Inflammatory macrophage (primary cell): ENCODE measurements at regions not wholly inside any gene's neighbourhood (a gene's known extent, or its start where the extent isn't known, plus 50 kb on each side); places are given as distances from the start of the nearest gene placed in this dataset.
A peak's percentile ranks its signal among the peaks of the same experiment; 100 is the strongest.

Source experiments
- DNase-seq, 2 donors: peaks; one replicate each; pipeline ENCODE4 v3.0.0-alpha.2; 2020 to 2022

DNA sequence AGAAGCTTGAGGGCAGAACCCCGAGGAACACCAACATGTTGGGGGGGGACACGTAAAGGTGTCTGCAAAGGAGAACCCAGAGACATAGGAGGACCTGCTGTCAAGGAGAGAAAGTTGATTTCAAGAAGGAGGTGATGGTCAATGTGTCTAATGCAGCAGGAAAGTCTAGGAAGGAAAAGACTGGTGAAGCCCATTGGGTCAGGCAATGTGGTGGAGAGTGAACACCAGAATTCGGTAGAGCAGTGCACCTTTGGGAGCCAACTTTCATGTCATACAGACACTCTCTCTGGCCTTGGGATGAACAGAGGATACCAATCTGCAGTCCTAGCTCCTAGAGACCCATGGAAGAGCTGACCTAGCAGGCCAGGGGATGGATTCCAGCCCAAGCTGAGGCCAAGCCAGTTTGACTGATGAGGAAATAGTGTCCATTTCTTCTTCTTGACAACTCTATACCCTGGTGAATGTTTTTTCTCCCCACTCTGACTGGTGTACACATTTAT lies 101.9 kb downstream of the MYCN start:
- no peak for DNase-seq

DNA sequence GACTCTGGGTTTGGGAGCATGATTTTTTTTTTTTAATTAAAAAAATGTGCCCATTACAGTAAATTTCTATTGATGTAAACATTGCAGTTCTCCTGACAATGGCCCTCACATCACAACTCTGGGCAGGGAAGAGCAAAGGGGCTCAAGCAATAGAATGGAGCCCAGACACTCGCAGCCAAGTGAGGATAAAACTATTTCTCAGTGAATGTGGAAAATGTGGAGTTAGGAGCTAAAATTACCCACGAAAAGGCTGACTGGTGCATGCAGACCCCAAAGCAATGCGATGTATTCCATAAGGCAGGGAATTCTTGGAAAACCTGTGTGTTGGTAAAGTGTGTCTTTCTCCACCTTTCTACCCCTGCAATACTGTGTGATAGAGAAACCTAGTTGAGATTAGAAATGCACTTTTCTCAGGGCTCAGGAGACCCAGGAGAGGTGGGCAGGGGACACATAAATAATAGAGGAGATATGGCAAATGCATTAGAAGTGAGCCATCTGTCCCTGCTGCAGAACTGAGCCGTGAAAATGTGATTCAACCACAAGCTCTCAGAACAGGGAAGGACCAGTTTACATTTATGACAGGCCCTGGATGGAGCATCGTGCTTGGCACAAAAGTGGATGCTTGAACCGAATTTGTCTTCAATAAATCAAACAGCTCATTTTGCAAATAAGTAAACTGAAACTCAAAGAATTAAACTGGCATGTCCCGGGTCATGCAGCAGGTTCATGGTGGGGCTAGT lies 100.1 kb downstream of the MYCN start:
- DNase-seq = no peak

DNA sequence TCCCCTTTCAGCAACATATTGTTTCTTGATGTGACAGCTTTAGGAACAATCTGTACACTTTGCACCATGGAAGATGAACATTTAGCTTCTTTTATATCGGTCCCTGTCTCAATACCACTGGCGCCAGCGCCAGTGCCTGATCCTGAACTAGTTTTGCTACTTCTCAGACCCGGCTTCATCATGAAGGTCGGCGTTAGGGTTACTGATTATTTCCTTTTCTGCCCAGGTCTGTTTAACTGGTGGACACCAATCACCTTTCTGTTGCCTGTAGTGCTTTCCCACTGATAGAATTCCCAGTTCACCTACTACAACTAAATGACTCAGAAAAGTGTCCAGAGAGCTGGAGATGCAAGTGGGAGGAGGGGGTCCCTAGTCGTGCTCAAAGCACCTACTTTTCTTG lies 99.5 kb downstream of the MYCN start:
- no peak for DNase-seq

DNA sequence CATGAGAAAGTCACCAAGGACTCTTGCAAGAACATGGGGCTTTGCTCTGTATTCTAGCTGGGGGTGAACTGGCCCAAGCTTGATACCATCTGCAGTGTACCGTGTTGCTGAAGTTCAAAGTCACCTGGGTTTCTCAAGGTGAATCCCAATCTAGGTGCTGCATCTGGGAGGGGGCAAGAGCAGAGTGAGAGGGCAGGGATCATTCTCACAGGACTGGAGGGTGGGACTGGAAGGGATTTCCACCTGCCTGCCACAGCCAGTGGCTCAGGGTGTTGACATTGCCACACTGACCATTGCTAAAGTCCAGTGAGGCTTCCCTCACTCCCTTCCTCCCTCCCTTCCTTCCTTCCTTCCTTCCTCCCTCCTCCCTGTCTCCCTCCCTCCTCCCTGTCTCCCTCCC lies 98.7 kb downstream of the MYCN start:
- no peak for DNase-seq

DNA sequence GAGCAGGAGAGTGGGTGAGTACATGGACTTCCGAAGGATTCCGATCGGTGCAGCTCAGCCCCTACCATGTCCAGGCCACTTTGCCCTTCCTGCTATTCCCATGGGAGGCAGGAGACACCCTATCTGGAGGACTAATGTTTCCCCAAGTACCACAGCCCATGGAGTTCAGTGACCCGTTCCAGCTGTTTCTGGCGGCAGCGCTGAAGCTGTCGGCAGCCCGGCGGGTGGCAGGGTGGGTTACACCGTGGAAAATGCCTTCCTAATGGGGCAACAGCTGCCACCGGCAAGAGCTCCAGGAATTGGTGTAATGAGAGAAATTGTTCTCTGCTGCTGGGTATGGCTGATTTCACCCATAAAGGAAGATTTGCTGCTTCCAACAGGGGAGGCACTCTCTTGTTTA lies 98.3 kb downstream of the MYCN start:
- no peak for DNase-seq

DNA sequence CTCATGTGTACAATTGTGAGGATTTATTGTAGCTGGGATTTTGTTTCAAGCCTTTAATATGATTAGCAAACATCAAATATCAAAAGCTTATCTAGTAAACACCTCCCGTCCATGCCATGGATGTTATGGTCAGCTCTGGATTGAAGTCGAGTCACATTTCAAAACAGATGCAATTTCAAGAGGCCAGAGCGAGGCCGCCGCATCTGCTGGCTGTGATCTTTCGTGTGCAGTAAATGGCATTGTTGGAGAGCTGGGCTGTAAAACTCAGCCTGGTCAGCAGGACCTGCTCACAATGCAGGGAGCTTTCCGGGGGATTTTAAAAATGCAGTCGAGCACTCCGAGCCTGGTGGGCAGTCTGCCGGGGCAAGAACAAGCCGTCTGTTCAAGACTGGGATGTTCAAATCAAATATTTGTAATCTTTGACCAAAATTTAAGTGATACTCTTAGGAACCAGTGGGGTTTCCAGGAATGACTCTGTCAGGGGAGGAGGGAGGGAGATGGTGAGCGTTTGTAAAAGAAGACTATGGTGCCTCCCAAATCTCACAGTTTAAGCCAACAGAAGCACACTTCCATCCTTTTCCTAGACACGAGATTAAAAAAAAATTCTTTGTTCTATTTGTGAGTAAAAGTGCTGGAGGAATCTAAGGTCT lies 97.6 kb downstream of the MYCN start:
- no peak for DNase-seq

DNA sequence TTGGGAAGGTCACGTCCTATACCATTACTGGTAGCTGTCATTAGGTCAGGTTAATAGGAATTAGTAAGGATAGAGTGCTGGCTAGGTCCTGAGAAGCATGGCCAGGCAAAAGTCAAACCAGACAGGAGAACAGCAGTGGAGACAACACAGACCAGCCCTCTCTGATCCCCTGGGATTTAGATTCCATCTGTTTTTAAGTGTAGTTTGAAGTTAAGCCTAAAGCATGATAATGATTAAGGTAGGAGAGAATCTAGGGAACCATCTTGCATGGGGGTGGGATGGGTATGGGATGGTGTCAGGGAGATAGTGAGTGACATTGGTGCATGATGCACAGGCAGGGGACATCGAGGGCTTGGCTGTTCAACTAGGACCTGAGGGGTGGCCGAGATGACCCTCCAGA lies 96.6 kb downstream of the MYCN start:
- DNase-seq = no peak

DNA sequence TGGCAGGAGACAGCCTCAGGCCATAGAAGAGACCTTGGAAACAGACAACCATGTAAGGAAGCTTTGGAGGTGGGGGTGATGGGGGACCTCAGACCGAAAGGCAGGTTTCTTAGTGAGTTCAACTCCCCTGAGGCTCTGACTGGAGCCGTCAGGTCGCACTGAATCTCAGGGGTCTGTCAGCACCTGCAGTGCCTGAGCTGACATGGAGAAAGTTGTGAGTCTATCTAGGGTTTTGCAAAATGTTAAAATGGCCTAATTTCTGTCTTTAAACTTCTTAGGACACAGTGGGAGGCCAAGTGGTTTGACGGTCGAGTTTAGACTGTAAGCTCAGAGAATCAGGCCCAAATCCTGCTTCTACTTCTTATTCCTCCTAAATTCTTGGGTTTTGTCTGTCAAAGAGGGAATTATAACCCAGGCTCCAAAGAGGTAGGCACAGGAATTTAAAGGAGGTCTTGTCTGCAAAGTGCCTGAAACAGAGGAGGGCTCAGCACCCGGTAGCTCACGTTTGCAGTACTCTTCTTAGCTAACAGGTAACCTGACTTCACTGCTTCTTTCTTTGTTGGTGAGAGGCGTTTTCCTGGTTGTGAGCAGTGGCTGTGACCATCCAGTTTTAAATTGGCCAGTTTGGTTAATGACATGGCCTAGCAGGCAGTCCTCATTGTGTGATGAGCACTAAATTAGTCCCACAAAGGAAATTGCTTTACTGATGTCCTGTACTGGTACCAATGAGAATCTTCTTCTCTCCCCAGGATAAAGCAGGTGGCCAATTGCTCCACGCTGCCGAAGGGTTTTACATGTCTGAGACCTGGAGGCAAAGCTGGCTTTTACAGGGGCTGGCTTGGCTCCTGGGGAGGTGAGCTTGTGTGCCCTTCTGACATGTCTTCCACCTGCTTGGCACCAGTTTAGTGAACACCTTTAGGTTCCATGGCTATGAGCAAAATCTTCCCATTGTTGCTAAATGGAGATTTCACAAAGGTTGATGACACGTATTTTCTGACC lies 95.7 kb downstream of the MYCN start:
- no peak for DNase-seq

DNA sequence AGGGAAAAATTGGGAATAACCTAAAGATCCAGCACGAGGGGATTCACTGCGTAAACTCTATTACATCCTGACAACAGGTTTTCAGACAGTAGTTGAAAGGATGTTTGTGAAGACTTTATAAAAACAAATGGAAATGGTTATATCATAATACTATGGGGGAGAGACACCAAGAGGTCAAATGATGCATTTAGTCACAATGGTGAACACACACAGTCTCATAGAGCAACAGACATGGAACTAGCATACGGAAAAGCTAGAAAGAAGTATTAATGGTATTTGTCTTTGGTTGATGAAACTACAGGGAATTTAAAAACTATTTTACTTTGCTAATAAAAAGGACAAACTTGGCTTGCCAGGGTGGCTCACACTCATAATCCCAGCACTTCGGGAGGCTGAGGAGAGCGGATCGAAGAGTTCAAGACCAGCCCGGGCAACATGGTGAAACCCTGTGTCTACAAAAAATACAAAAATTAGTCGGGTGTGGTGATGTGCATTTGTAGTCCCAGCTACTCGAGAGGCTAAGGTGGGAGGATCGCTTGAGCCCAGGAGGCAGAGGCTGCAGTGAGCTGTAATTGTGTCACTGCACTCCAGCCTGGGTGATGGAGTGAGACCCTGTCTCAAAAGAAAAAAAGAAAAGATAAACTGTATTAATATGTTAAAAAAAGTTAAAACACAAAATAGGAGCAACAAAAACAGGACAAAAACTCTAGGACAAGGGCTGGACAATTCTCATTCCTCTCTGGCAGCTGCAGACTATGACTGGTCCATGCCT lies 94.8 kb downstream of the MYCN start:
- DNase-seq = no peak

DNA sequence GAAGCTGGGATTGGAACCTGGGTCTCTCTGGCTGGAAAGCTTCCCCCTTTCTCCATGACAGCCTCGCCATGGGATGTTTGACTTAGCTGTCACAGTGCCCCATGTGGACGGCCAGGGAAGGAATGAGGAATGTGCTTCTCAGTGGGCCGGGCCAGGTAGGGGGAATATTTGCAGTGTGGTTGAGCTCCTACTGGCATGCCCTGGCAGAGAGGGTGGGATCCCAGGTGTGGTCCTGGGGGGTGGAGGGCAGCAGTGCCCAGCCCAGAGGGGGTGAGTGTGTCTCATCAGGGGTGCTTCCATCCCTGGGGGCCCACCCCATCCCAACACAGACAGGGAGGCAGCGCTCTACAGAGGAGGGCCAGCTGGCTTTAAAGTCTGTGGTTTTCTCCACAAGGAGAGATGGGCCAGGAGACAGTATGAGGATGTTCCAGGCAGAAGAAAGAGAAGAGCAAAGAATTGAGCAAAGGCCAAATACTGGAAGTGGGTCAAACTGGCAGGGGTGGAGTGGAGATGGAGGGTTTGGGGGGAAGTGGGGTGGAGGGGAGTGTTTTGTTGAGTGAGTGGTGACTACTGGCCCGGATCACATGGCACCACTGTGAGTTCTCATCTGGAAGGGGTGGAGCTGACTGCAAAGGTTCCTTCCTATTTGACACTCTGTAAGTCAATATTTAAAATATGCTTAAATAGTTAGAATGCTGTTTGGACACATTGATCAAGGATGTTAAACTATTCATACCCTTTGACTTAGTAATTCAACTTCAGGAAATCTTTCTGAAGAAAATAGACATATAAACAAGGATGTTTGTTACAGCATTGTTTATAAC lies 94.0 kb downstream of the MYCN start:
- peak; percentile 37 to 62 for DNase-seq

DNA sequence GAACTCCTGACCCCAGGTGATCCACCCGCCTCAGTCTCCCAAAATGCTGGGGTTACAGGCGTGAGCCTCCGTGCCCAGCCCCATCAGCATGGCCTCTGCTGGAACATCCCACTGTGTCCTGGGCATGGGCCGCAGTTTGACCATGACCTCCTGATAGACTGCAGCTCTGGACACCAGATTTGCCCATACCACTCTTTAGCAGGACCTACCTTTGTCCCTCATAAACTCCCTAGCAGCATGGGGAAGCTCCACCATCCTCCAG lies 92.6 kb downstream of the MYCN start:
- DNase-seq = no peak

DNA sequence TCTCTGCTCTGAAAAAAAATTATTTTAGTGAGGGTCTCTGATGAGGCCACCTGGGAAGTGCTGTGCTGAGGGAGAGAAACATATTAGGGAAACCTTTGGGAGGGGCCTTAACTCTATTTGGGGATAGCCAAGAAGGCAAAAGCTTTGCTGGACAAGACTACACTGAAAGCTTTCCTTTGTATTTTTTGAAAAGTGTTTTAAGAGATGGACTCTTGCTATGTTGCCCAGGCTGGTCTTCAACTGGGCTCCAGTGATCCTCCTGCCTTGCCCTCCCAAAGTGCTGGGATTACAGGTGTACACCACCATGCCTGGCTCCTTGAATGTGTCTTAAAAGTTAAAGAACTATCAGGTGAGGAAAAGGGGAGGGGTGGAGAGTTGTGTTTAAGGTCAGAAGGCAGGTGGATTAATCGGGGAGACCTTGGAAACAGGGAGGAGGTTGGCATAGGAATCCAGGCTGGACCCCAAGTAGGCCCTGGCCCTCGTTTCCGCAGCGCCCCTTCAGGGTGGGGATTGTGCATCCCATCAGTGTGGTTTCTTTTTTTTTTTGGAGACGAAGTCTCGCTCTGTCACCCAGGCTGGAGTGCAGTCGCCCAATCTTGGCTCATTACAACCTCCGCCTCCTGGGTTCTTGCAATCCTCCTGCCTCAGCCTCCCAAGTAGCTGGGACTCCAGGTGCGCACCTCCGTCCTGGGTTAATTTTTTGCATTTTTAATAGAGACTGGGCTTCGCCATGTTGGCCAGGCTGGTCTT lies 92.1 kb downstream of the MYCN start:
- DNase-seq = no peak

DNA sequence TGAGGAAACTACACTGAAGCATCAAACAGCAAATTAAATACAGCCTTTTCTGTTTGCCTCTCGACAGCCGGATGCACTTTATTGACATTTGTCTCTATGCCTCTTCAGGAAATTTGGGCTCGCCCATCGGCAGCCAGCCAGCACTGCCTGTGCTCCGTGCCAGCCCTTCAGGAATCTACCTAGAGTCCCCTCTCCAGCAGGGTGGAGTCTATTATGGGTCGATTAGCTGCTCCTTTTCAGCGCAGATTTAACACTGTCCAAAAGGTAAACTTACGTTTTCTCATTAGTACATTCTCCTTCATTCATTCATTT lies 91.5 kb downstream of the MYCN start:
- DNase-seq = no peak

DNA sequence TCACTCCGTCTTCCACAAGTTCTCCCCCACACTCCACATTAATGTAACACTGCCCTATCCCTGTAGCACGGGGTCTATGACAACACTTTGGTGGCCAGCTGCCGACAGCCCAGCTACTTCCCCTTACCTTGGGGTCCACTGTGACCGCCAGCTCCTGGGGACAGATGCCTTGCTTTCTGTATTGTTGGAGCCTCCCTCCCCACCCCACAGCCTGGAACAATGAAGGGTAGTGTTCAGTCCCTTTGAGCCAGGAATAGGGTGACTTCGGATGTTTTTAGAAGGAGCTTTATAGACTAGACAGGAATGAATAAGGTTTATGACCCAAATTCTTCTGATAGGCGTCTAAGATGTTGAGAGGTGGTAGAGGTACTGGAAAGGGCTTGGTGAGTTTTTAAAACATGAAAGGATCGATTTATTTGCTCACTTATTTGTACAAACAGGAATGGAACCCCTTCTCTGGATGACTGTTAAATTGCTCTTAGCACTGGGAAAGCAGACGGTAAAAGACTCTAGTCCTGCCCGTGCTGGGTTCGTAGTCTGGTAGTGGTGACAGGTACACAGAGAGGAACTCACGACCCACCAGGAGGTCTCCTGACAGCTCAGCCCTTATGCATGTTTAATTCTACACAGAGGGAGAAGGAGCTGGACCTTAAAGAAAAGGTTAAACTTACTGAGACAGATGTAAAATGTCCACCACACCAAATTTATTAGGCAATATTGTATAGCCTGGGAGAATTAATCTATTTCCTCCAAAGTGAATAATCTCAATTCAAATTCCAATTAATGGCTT lies 90.9 kb downstream of the MYCN start:
- no peak for DNase-seq

DNA sequence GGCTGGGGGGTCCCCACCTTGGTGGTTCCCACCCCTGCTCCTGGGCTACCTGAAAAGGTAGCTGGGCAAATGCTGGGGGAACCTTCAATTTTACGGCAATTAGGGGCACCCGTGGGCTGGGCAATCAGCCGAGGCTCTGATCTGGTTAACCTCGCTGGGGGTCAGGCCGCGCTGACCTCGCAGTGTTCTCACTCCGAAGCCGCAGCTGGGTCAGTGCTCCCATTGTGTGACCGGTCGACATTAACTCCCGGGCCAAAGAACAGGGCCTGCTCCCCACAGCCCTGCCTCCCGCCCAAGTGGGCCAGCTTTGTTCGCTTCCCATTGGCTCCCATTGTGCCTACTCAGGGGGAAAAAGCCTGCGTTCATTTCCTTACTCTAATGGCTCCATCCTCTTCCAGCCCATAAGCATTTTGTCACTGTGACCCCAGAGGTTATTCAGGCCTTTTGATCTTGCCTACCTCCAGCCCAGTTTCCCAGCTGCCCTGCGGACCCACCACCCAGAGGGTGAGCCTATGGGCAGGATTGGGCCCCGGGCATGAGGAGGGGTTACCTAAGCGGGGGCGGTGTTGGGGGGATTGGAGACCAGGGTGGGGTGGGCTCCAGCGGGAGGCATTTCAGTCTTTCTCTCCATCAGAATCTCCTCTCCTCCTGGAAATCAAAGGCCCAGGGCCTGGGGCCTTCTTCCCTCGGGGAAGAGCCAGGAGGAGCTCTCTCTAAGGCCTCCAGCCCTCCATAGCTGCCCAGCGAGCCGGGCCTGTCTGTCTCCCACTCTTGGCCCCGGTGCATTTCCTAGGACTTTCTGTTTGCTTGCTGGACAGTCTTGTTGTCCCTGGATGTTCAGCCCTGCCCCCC lies 90.1 kb downstream of the MYCN start:
- DNase-seq = no peak

DNA sequence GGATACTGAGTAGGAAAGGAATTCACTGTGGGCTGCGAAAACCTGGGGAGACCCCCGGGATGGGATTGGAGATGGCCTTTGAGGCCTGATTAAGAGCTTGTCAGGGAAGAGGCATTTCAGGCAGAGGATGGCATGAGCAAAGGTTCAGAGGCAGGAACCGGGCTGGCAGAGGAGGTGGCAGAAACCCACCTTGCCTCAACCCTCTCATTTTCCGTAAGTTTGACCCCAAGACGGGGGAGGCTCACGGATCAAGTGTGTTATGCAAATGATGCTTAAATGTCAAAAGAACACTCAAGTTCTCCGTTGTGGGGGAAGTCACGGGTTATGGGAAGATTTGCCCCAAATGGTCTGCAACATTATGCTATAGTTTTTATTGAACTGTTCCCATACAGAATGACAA lies 88.3 kb downstream of the MYCN start:
- DNase-seq = no peak

DNA sequence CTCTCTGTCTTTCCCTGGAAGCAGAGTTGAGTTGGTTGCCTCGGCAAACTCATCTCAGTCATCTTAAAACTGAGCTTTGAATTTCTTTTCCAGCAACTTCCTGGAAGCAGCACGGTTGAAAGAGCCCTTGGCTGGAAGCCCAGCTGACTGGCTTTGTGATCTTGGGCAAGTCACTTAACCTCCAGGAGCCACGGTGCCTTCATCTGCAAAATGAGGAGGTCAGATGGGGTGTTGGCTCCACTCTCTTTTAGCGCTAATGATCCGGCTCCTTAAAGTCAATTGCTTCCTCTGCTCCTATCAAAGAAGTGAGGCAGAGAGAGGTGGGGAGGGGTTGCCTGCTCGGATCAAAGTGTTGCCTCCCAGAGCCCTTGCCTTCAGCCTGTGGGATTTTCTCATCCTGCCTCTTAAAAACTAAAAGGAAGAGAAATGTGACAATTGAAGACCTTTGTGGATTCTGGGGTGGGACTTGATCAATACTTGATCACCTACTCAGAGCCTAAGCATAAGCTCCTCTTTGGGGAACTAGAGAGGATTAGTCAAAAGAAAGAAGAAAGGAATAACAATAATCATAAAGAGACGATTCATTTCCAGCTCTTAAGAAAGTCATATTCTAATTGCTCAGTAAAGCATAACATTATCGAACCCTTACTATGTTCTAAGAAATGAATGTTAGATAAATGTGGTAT lies 86.6 kb downstream of the MYCN start:
- DNase-seq = no peak

DNA sequence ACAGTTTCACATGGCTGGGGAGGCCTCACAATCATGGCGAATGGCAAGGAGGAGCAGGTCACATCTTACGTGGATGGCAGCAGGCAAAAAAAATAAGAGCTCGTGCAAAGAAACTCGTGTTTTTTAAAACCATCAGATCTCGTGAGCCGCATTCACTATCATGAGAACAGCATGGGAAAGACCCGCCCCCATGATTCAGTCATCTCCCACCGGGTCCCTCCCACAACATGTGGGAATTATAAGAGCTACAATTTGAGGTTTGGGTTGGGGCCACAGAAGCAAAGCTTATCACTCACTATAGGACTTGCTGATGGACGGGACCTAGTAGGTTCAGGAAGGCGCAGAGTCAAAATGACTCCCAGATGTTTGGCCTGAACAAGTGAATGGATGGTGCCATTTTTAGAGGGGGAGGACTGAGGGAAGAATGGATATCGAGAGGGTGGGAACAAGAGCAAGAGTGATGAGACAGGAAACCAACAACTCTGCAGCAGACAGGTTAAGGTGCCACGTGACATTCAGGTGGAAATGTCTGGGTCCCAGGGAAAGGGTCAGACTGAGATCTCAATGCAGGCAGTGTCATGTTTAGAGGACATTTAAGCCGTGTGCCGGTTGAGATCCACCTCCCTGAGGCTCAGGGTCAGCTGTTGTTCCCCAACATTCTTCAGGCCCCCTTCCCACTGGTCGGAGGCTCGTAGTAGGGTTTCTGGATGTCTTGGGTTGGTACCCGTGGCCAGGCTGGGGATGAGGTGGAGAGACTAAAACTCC lies 85.7 kb downstream of the MYCN start:
- DNase-seq = no peak
